ENCODE measurements at regions not wholly inside any gene's neighbourhood (a gene's known extent, or its start where the extent isn't known, plus 50 kb on each side); places are given as distances from the start of the nearest gene placed in this dataset.
A peak's percentile ranks its signal among the peaks of the same experiment; 100 is the strongest.

DNA sequence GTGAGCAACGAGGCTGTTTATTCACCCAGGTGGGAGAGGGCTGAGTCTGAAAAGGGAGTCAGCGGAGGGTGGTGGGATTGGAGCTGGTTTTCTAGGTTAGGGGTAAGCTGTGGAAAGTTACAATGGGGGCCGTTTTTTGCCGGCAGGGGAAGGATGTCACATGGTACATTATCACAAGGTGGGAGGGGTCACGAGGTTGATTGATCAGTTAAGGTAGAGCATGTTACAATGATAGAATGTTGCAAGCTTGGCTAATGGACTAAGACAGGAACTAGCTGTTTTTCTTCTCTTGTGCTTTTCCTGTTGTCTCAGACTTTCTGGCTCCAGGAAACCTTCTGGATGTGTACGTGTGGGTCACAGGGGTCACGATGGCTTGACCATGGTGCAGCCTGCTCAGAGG, 536.3 kb upstream of the HTR2C start:
- Histone ChIP-seq H3K36me3 (replicated peaks in 1 of 2; ENCODE audit: control insufficient read depth in 1 of 2, insufficient read depth in 2 of 2, low read length in 2 of 2) (no peaks in the 10 kb centered on the region), H3K9ac (ENCODE audit: insufficient read depth, low read depth, low read length) (no peak overlapping the region), H3K27me3 (ENCODE audit: control insufficient read depth in 1 of 2, insufficient read depth in 2 of 2, low read length in 2 of 2) (no peaks in the 10 kb centered on the region), H2AFZ (ENCODE audit: low read length) (no peak overlapping the region), H4K20me1 (ENCODE audit: insufficient read depth, low read length) (no peaks in the 10 kb centered on the region), H3K9me3 (ENCODE audit: low read length) (no peaks in the 10 kb centered on the region), H3K4me1 (ENCODE audit: insufficient read depth, low read length) (no peaks in the 10 kb centered on the region), H3K4me3 (replicated peaks in 1 of 3; ENCODE audit: insufficient read depth in 1 of 3, low read depth in 2 of 3, low read length in 3 of 3) (no peak overlapping the region), H3K79me2 (ENCODE audit: insufficient read depth, low read length) (no peaks in the 10 kb centered on the region), H3K4me2 (ENCODE audit: low read depth, low read length) (no peak overlapping the region), H3K27ac (ENCODE audit: extremely low read length, insufficient read depth, low read length) (no peak overlapping the region)
- no peak for ATAC-seq
- FAIRE-seq, result no peak
- BruUV-seq (replicated peaks), result no TSS peak
- in situ Hi-C loops (cut with HindIII; ENCODE audit: extremely low pct_ligation_motif_present, low pct_unique_long_range_greater_than_20kb) (no loop called here), intact Hi-C loops (cut with micrococcal nuclease; ENCODE audit: unreplicated experiment) (no loop called here)
- CTCF ChIA-PET (ENCODE audit: low intra/inter-chr PET ratio, low total read pairs), result no interaction called here
- WGBS (ENCODE audit: low lambda C conversion rate), result 22% methylated on average over 5 of the region's 7 CpGs
- TF ChIP-seq, protein P1, sequence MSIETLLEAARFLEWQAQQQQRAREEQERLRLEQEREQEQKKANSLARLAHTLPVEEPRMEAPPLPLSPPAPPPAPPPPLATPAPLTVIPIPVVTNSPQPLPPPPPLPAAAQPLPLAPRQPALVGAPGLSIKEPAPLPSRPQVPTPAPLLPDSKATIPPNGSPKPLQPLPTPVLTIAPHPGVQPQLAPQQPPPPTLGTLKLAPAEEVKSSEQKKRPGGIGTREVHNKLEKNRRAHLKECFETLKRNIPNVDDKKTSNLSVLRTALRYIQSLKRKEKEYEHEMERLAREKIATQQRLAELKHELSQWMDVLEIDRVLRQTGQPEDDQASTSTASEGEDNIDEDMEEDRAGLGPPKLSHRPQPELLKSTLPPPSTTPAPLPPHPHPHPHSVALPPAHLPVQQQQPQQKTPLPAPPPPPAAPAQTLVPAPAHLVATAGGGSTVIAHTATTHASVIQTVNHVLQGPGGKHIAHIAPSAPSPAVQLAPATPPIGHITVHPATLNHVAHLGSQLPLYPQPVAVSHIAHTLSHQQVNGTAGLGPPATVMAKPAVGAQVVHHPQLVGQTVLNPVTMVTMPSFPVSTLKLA (IDR thresholded peaks at IDR 0.05), result peak; percentile 34; the same call in 1 of the 2 replicates
- TF ChIP-seq SP1 (IDR thresholded peaks at IDR 0.05), result no peak
- no peak for TF ChIP-seq SP1 (CRISPR knock-in tag; IDR thresholded peaks at IDR 0.05)
- TF ChIP-seq, protein P2, sequence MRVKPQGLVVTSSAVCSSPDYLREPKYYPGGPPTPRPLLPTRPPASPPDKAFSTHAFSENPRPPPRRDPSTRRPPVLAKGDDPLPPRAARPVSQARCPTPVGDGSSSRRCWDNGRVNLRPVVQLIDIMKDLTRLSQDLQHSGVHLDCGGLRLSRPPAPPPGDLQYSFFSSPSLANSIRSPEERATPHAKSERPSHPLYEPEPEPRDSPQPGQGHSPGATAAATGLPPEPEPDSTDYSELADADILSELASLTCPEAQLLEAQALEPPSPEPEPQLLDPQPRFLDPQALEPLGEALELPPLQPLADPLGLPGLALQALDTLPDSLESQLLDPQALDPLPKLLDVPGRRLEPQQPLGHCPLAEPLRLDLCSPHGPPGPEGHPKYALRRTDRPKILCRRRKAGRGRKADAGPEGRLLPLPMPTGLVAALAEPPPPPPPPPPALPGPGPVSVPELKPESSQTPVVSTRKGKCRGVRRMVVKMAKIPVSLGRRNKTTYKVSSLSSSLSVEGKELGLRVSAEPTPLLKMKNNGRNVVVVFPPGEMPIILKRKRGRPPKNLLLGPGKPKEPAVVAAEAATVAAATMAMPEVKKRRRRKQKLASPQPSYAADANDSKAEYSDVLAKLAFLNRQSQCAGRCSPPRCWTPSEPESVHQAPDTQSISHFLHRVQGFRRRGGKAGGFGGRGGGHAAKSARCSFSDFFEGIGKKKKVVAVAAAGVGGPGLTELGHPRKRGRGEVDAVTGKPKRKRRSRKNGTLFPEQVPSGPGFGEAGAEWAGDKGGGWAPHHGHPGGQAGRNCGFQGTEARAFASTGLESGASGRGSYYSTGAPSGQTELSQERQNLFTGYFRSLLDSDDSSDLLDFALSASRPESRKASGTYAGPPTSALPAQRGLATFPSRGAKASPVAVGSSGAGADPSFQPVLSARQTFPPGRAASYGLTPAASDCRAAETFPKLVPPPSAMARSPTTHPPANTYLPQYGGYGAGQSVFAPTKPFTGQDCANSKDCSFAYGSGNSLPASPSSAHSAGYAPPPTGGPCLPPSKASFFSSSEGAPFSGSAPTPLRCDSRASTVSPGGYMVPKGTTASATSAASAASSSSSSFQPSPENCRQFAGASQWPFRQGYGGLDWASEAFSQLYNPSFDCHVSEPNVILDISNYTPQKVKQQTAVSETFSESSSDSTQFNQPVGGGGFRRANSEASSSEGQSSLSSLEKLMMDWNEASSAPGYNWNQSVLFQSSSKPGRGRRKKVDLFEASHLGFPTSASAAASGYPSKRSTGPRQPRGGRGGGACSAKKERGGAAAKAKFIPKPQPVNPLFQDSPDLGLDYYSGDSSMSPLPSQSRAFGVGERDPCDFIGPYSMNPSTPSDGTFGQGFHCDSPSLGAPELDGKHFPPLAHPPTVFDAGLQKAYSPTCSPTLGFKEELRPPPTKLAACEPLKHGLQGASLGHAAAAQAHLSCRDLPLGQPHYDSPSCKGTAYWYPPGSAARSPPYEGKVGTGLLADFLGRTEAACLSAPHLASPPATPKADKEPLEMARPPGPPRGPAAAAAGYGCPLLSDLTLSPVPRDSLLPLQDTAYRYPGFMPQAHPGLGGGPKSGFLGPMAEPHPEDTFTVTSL (CRISPR knock-in tag; IDR thresholded peaks at IDR 0.05; ENCODE audit: borderline replicate concordance), result no peak
- TF ChIP-seq ATAD3A (CRISPR knock-in tag; IDR thresholded peaks at IDR 0.05), result no peak
- DNase-seq (ENCODE audit: low spot score), result no peak
- POLR2A ChIA-PET, result no interaction called here
